GM04503 (cell line): ENCODE measurements at regions not wholly inside any gene's neighbourhood (a gene's known extent, or its start where the extent isn't known, plus 50 kb on each side); places are given as distances from the start of the nearest gene placed in this dataset.
A peak's percentile ranks its signal among the peaks of the same experiment; 100 is the strongest.

Experiments used
- DNase-seq: peaks from one replicate; pipeline ENCODE4 v3.0.0-alpha.2; 2012; ENCODE audit warnings: low read depth

DNA sequence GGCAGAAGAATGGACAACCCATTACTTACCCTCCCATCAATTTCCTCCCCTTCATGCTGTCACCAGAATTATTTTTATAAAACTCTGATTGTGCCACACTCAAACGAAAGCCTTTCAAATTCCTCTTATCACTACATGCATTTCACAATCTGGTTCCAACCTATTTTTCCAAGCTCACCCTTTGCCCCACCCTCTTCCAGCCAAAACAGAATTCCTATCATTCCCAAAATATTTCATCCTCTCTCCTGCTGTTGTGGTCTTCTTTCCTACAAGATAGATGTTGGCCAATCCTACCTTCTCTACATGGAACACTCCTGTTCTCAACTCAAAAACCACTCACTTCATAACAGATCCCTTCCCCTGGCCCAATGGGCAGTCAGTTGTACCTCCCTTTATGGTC is 111.5 kb downstream of the ELAPOR2 start:
- no peak for DNase-seq

DNA sequence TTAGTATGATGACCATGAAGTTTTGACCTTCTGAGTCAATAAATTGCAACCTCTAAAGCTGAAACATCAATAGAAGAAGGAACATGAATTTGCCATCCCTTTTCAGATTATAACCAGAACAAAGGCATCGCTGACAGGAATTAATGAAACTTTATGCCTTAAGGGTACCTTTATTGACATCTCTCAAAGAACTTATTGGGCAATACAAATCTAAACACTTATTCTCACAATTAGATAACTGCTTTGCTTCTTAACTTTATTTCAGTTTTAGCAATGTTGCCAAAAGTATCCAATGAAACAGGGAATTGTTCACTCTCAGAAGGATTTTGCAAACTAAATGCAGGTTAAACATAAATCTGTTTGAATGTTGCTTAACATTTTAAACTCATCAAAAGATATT is 116.0 kb downstream of the ELAPOR2 start:
- no peak for DNase-seq

DNA sequence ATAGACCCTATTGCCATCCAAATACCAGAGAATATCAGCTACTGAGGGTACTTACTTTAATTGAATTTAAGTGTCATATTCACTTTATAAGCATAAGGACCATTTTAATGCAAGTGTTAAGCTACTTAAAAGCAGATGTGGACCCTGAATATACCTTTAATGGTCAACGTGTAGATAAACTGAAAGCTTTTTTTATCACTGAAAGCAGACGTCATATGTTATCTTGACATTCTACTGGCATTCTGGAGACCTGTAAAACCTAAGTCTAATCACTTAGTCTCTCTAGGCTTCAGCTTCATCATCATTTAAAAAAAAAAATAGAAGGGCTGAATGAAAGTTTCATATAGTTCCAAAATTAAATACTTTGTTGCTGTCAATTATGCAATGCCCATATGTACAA is 116.5 kb downstream of the ELAPOR2 start:
- no peak for DNase-seq

DNA sequence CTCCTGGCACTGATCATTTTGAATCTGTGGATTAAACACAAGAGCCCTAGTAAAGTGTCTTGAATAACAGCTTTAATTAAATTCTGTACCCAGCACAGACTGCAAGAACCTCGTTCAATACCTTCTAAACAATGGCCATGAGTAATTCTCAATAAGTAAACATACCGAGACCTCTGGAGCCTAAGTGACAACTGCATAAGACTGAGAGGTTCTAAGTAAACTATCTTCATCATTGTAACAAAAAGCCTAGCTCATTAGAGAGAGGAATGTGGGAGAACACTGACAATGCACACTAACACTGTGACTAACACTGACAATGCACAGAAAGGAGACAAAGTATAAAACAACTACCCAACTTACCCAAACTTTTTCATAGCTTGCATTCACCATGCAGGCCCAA is 117.4 kb downstream of the ELAPOR2 start:
- DNase-seq = no peak

DNA sequence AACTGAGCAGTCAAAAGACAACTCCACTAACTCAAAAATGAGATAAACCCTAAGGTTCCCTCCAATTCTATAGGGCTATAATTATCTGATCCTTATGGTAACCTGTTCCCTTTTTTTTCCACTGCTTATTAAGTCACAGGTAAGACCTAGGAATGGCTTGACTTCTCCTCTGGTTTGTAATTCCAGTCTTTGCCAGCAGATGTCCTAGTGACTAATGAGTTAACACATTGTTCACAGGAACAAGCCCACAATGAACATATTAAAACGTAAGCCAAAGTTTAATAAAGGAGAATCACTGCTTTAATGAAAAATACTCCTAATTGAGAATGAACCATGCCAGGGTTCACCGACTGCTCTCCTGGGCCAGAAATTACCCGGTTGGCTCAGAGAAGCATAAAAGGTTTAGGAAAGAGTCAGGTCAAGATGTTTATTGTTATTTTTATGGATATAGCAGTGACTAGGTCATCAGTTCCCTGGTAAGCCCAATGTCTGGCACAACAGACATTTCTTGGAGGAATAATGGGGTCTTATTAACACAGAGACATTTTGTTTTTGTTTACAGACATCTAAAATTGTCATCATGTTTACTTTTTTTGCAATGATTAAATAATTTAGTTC is 120.1 kb downstream of the ELAPOR2 start:
- DNase-seq = no peak

DNA sequence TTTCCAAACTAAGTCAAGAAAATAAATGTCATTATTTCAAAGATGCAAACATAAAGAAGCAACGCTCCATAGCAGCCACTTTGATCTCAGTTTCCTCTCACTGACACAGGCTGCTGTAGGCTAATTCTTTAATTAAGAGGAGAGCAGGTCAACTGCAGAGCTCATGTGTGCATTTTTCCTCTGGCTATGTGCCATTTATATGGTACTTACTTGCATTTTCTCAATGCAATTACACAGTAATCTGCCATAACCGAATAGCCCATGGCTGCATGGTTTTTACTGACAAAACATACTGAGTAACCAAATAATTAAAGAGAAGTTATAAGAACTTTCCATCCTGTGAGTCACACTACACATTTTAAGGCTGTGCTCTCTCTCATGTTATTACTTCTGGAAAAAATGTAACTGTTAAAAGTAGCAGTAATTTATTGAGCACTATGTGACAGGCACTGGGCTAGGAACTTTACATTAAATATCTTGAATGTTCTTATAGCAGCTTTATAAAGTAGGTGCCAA is 122.0 kb downstream of the ELAPOR2 start:
- DNase-seq = no peak

DNA sequence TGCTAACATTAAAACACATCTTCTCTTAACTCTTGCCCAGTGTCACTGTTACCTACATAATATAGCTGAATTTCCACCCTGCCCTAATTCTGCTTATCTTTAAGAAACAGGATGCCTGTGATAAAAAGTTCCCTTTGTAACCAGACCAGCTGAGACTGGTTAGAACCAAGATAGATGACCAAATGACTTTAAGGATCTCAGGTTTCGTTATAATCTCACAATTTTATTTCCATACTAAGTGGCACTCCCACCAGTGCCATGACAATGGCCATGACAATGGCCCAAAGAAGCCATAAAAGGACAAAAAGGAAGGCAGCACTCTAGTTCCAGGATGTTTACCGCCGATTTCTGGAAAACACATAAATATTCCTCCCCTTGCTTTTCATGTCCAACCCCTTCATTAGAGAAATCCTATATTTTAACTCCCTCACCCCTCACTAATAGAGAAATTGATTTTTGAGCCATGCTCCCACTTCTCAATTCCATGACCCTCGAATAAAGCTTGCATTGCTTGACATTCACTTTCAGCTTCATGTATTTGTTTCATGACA is 126.1 kb downstream of the ELAPOR2 start:
- no peak for DNase-seq

DNA sequence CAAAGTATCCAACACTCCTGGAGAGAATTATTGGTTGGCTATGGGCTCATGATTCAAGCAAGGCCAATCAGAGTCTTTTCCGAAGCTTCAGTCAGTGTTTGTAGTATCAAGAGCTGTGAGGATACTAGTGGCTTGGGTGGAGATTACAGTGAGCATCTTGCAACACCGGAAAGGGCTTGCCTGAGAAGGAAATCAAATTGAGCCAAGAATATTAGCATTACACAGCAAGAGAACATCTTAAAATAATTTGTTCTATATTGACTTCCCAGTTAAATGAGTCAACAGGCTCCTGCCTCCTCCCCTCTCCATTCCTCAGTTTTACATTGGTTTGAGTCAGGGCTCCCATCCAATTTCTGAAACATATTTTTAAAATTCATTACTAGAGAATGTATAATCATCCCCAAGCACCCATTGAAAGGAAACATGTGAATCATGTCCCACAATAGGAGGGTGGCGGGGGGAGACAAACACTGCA is 127.4 kb downstream of the ELAPOR2 start:
- peak; percentile 96 for DNase-seq

DNA sequence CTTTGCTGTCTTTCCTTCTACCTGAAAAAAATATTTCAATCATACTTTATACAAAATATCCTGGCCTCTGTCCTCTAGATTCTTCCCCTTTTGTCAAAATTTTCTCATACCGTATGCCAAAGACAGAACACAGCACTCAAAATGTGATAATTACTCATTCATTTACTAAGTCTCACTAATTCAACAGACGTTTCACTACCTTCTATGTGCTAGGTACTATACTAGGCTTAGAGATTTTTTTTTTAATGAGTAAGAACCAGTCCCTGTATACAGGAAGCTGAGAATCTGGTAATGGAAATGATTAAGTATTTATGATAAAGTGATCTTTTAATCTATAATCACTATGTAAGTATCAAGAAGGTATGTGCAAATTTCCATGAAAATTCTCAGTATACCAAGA is 128.0 kb downstream of the ELAPOR2 start:
- no peak for DNase-seq

DNA sequence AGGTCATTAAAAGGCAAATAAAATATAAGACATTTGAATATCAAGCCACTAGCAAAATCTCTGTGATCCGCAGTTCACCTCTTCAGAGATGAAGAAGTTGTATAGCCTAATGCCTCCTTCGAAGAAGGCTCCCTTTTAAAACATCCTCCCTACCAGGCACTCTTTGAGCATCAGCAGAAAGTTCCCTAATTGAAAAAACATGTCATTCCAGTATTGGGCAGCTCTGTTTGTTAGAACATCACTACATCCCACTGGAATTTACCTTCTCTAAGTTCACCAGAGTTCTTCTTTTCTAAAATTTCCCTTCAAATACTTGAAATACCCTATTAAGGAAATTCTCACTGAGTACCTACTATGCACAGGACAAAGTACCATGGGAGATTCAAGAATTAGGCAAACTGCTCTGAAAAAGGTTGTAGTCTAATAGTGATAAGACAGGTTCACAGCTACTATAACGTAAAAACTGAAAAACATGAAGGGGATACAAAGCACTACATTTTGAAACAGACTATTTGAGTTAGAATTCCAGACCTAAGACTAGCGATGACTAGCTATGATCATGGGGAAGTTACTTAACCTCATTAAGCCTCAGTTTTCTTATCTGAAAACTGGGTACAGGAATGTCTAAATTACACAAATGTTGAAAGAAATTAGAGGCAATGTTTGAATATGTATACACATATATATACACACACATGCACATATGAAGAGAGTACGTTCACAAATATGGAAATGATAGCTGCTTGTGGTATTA is 128.7 kb downstream of the ELAPOR2 start:
- DNase-seq = no peak

DNA sequence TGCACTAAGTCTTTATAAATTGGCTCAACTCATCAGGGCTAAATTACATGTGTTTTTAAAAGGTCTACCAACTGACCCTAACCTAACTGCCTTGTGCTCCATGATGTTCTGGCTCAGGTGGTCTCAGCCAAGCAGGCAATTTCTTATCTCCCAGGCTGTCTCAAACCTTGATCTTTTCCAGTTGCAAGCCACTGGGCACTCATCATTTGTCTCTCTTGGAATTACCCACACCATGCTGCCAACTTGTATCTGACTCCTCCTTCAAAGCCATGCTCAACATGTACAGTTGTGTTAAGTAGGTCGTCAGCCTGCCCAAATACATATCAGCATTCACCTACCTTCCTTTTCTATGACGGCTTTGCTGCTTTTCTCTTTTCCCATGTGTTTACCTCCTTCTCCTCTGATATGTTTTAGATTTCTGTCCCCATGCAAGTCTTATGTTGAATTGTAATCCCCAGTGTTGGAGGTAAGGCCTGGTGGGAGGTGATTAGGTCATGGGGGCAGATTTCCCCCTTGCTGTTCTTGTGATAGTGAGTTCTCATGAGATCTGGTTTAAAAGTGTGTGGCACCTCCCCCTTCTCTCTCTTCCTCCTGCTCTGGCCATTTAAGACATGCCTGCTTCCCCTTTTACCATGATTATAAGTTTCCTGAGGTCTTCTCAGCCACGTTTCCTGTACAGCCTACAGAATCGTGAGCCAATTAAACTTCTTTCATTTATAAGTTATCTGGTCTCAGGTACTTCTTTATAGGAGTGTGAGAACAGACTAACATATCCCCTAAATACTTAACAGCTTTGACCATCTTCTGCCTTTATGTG is 130.0 kb downstream of the ELAPOR2 start:
- no peak for DNase-seq

DNA sequence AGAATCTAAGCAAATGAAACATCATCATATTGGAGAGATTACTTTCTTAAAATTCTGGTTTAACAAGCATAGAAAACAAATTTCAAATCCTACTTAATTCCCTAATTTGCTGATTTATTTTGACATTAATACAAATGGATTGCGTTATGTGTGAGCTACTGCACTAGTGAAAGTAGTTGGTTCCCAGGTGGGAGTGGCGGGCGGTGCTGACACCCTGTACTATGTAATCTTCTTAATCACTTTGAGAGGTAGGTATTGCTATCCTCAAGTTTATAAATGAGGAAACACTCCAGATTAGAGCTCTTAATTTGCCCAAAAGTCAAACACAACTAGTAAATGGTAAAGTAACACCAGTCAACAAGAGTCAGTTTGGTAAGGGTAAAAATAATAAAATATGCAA is 131.1 kb downstream of the ELAPOR2 start:
- DNase-seq = no peak

DNA sequence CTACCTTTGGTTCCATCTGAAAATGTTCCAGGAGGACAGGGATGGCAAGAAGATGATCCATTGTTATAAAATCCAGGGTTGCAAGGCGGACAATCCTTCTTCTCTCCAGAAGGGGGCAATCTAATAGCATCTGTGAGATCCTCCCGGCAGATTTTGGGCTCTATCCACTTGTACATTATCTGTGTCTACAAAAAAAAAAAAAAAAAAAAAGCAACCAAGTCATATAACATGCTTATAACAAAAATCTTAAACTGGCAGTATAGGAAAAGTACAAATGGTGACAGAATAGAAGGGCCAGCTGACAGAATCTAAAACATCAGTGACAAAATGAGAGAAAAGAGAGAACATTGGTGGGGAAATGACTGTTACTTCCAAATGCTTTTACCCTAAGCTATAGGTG is 132.7 kb downstream of the ELAPOR2 start:
- DNase-seq = no peak

DNA sequence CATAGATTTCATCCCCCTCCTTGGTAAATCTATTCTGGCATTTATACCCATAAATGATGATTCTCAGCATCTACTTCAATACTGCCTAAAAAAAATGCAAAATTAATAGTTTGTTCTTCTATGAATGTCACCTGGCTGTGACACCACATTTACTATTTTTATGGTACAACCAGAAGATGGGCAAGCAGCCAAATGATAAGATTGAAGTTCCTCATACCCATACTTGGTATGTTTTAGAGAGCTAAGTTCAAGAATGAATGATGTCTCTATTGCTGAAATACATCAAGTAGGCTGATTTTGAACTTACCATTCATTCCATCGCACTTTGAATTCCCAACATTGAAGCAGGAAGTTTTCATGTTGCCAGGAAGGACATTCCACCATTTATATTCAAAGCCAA is 134.2 kb downstream of the ELAPOR2 start:
- no peak for DNase-seq

DNA sequence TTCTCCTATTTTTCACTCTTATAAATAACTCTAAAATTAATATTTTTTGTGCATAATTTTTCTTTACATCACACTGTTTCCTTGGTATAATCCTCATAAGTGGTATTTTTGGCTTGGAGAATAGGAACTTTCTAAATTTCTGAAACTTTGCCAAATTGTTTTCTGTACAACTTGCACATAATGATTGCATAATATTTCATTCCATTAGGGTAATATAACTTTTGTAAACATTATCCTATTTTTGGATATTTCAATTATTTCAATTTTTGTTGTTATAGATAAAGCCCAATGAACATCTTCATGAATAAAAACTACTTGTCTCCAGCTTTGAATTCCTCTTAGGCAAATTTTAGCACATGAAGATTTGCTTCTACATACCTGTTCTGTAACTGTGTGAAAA is 135.9 kb downstream of the ELAPOR2 start:
- DNase-seq = no peak

DNA sequence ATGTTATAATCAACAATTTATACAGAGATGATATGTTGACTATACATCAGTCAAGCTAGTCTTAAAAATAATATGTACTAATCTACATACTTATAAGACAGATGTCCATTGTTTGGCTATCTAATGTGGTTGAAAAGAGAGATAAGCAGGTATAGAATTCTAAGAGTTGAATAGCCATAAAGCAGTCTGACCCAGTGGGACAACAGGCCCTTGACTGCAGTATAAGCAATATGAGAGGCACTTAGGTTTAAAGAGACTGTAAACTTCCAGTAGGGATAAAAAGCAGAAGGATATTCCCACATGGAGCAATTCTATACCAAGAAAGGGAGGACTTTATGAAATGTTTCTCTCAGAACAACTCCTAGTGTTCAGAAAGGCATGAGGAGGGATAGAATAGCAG is 139.3 kb downstream of the ELAPOR2 start:
- no peak for DNase-seq

DNA sequence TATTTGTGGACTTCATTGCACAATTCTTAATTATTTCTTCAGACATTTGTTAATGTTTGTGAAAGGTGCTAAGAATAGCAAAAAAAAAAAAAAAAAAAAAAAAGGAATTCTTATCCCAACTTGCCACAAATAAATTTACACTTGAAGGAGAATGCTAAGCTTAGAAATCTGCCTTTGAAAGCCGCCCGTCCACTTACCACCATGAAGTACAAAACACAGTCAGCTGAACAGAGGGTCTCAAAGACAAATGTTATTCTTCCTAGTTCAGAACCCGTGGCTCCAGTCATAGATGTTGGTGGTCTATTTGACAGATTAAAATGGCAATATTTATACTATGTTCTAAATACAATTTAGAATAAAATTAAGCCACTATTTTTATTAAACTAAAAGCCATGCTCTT is 141.2 kb downstream of the ELAPOR2 start:
- DNase-seq = no peak

DNA sequence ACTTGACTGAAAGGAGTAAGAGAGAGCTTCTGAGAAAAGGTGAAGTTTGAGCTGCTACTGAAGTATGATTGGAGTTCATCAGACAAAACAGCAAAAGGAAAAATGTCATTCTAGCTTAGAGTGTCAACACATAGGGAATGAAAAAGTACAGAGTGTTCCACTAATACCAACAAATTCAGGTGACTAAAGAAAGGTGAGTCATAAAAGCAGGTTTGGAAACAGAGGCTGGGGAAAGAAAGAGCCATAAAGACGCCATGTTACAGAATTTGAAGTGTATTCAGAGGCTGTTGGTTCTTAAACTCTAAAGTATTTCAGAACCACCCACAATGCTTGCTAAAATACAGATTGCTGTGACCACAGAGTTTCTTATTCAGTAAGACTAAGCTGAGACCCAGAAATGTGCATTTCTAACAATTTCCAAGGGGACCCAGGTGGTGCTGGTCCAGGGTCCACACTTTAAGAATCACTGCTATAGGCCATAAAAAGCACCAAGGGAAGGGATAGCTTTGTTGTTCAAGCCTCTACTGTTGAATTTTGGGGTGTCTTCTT is 143.1 kb downstream of the ELAPOR2 start:
- no peak for DNase-seq

DNA sequence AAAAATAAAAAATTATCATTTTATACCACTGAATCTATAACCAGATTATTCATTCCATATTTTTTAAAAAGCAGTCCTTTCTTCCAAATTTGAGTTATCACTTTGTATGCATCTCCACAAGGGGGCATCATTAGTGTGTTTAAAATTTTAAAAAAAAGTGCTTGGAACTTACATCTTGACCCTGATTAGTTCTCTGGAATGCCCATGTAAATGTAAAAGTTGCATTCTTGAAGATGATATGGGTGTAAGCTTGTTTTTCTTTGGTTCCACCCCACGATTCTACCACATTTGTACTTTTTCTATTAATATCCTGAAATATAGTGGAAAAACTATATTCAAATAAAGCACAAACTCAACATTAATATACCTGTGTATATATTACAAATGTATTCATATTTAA is 144.9 kb downstream of the ELAPOR2 start:
- DNase-seq = no peak
